ENCODE measurements at regions not wholly inside any gene's neighbourhood (a gene's known extent, or its start where the extent isn't known, plus 50 kb on each side); places are given as distances from the start of the nearest gene placed in this dataset.
"Not testable (repeated sequence)": the region's sequence is repeated elsewhere in the genome, so short reads cannot be mapped to it uniquely, and the experiment has no call there.

GRCh38 chr2:111320965-111321364, 200.3 kb downstream of the BCL2L11 start:
- H3K4me3 ChIP-seq; intact Hi-C loops (cut with DNase I); H3K9me3 ChIP-seq; H3K27me3 ChIP-seq; DNase-seq; H3K27ac ChIP-seq; H3K36me3 ChIP-seq; H3K4me1 ChIP-seq: not testable (repeated sequence)
- peak; percentile 41 for ATAC-seq

- H3K9me3 ChIP-seq; H3K4me3 ChIP-seq; H3K27me3 ChIP-seq; intact Hi-C loops (cut with DNase I); H3K36me3 ChIP-seq; H3K27ac ChIP-seq; ATAC-seq; H3K4me1 ChIP-seq; DNase-seq: not testable (repeated sequence)
Measured at GRCh38 chr2:111323384-111323783, 202.7 kb downstream of the BCL2L11 start.

- H3K27ac ChIP-seq; H3K4me1 ChIP-seq; intact Hi-C loops (cut with DNase I); H3K27me3 ChIP-seq; H3K36me3 ChIP-seq; H3K9me3 ChIP-seq; ATAC-seq; DNase-seq; H3K4me3 ChIP-seq: not testable (repeated sequence)
Measured at GRCh38 chr2:111327726-111328125, 207.0 kb downstream of the BCL2L11 start.

GRCh38 chr2:111329309-111329708, 208.6 kb downstream of the BCL2L11 start:
- H3K27ac ChIP-seq; H3K4me3 ChIP-seq; H3K36me3 ChIP-seq; ATAC-seq; H3K4me1 ChIP-seq; H3K27me3 ChIP-seq; intact Hi-C loops (cut with DNase I); H3K9me3 ChIP-seq; DNase-seq: not testable (repeated sequence)

- H3K4me3 ChIP-seq; ATAC-seq; H3K4me1 ChIP-seq; DNase-seq; intact Hi-C loops (cut with DNase I); H3K36me3 ChIP-seq; H3K9me3 ChIP-seq; H3K27me3 ChIP-seq; H3K27ac ChIP-seq: not testable (repeated sequence)
Measured at GRCh38 chr2:111331099-111331724, 210.5 kb downstream of the BCL2L11 start.

- H3K9me3 ChIP-seq; ATAC-seq; H3K27me3 ChIP-seq; H3K4me1 ChIP-seq; H3K27ac ChIP-seq; DNase-seq; intact Hi-C loops (cut with DNase I); H3K36me3 ChIP-seq; H3K4me3 ChIP-seq: not testable (repeated sequence)
Measured at GRCh38 chr2:111335220-111335907, 214.7 kb downstream of the BCL2L11 start.

- H3K4me3 ChIP-seq; H3K27me3 ChIP-seq; DNase-seq; H3K4me1 ChIP-seq; H3K36me3 ChIP-seq; H3K9me3 ChIP-seq; ATAC-seq; H3K27ac ChIP-seq; intact Hi-C loops (cut with DNase I): not testable (repeated sequence)
Measured at GRCh38 chr2:111338474-111338873, 217.8 kb downstream of the BCL2L11 start.

- ATAC-seq; H3K27me3 ChIP-seq; H3K4me1 ChIP-seq; H3K36me3 ChIP-seq; intact Hi-C loops (cut with DNase I); H3K27ac ChIP-seq; H3K4me3 ChIP-seq; H3K9me3 ChIP-seq; DNase-seq: not testable (repeated sequence)
Measured at GRCh38 chr2:111339476-111339875, 218.8 kb downstream of the BCL2L11 start.

GRCh38 chr2:111344590-111344989, 223.9 kb downstream of the BCL2L11 start:
- H3K4me1 ChIP-seq; intact Hi-C loops (cut with DNase I); DNase-seq; H3K36me3 ChIP-seq; H3K27ac ChIP-seq; H3K9me3 ChIP-seq; ATAC-seq; H3K4me3 ChIP-seq; H3K27me3 ChIP-seq: not testable (repeated sequence)

- ATAC-seq; intact Hi-C loops (cut with DNase I); H3K9me3 ChIP-seq; H3K27ac ChIP-seq; H3K36me3 ChIP-seq; H3K27me3 ChIP-seq; H3K4me1 ChIP-seq; H3K4me3 ChIP-seq; DNase-seq: not testable (repeated sequence)
Measured at GRCh38 chr2:111345439-111345838, 224.7 kb downstream of the BCL2L11 start.

- DNase-seq; H3K9me3 ChIP-seq; intact Hi-C loops (cut with DNase I); H3K27me3 ChIP-seq; H3K4me1 ChIP-seq; H3K36me3 ChIP-seq; H3K27ac ChIP-seq; H3K4me3 ChIP-seq: not testable (repeated sequence)
- ATAC-seq = peak; percentile 61
Measured at GRCh38 chr2:111346018-111346930, 225.6 kb downstream of the BCL2L11 start.

GRCh38 chr2:111347695-111348094, 227.0 kb downstream of the BCL2L11 start:
- H3K36me3 ChIP-seq; intact Hi-C loops (cut with DNase I); DNase-seq; H3K27ac ChIP-seq; H3K9me3 ChIP-seq; H3K4me3 ChIP-seq; H3K27me3 ChIP-seq; H3K4me1 ChIP-seq; ATAC-seq: not testable (repeated sequence)

- H3K4me3 ChIP-seq; H3K4me1 ChIP-seq; H3K36me3 ChIP-seq; H3K9me3 ChIP-seq; ATAC-seq; DNase-seq; intact Hi-C loops (cut with DNase I); H3K27me3 ChIP-seq; H3K27ac ChIP-seq: not testable (repeated sequence)
Measured at GRCh38 chr2:111348316-111348715, 227.6 kb downstream of the BCL2L11 start.

Data from upper lobe of right lung (tissue), 1 donor.